ENCODE measurements at regions not wholly inside any gene's neighbourhood (a gene's known extent, or its start where the extent isn't known, plus 50 kb on each side); places are given as distances from the start of the nearest gene placed in this dataset.

- H3K27ac ChIP-seq (ENCODE audit: control insufficient read depth, insufficient read depth, low read length), result no peak overlapping the region
- FAIRE-seq, result no peak
- no peaks in the 10 kb centered on the region for H3K79me2 ChIP-seq (ENCODE audit: control insufficient read depth, insufficient read depth, low read length)
- TF ChIP-seq, protein P1, sequence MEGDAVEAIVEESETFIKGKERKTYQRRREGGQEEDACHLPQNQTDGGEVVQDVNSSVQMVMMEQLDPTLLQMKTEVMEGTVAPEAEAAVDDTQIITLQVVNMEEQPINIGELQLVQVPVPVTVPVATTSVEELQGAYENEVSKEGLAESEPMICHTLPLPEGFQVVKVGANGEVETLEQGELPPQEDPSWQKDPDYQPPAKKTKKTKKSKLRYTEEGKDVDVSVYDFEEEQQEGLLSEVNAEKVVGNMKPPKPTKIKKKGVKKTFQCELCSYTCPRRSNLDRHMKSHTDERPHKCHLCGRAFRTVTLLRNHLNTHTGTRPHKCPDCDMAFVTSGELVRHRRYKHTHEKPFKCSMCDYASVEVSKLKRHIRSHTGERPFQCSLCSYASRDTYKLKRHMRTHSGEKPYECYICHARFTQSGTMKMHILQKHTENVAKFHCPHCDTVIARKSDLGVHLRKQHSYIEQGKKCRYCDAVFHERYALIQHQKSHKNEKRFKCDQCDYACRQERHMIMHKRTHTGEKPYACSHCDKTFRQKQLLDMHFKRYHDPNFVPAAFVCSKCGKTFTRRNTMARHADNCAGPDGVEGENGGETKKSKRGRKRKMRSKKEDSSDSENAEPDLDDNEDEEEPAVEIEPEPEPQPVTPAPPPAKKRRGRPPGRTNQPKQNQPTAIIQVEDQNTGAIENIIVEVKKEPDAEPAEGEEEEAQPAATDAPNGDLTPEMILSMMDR (optimal IDR thresholded peaks at IDR 0.05 in 1 of 3, IDR thresholded peaks at IDR 0.05 in 1 of 3, conservative IDR thresholded peaks at IDR 0.05 in 1 of 3; ENCODE audit: extremely low read depth in 1 of 3, insufficient read depth in 2 of 3, low read length in 3 of 3), result no peak
- TF ChIP-seq EZH2 (IDR thresholded peaks at IDR 0.05; ENCODE audit: low read length), result no peak
- H3K4me1 ChIP-seq (ENCODE audit: control insufficient read depth, extremely low read depth, insufficient read depth, low read length), result no peaks in the 10 kb centered on the region
- no peak overlapping the region for H3K4me2 ChIP-seq (ENCODE audit: control insufficient read depth, extremely low read depth, insufficient read depth, low read depth, low read length)
- H4K20me1 ChIP-seq (ENCODE audit: control insufficient read depth, extremely low read depth, insufficient read depth, low read length), result no peaks in the 10 kb centered on the region
- H3K36me3 ChIP-seq (ENCODE audit: control insufficient read depth in 2 of 2, extremely low read depth in 1 of 2, insufficient read depth in 2 of 2, low read length in 2 of 2), result no peaks in the 10 kb centered on the region
- no peak overlapping the region for H2AFZ ChIP-seq (ENCODE audit: control insufficient read depth, low read length)
- no peaks in the 10 kb centered on the region for H3K9me3 ChIP-seq (ENCODE audit: control insufficient read depth, low read depth, low read length)
- no peaks in the 10 kb centered on the region for H3K27me3 ChIP-seq (ENCODE audit: control insufficient read depth, extremely low read depth, insufficient read depth, low read length)
- no peak for DNase-seq (ENCODE audit: low read depth, low spot score)
- no peak overlapping the region for H3K4me3 ChIP-seq (ENCODE audit: control insufficient read depth in 2 of 3, extremely low read depth in 1 of 3, insufficient read depth in 2 of 3, low read depth in 1 of 3, low read length in 3 of 3)
- dilution Hi-C loops (cut with MboI; ENCODE audit: extremely low pct_ligation_motif_present, low sequenced_read_pairs), result no loop called here
- H3K9ac ChIP-seq (ENCODE audit: control insufficient read depth, extremely low read depth, insufficient read depth, low read length), result no peak overlapping the region
- H3K9me1 ChIP-seq (ENCODE audit: control insufficient read depth, extremely low read depth, insufficient read depth, low read length), result no peaks in the 10 kb centered on the region
These were observed 690.4 kb upstream of the RBFOX1 start for GRCh38 chr16:6642271-6642670.

DNA sequence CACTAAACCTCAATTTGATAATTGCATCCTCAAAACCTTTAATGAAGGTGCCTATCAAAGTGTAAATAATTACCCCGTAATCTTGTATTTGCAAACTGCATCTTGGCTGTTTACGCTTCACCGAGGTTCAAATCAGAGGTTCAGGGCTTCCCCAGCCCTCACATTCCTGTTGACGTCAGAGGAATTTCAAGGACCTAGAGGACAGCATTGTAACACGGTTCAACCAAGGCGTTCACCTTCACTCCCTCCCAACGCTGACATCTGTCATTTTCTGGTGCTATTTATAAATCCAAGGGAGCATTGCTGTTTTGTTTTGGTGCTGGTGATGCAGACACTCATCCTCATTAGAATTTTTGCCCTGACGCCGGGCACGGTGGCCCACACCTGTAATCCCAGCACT lies 691.6 kb upstream of the RBFOX1 start:
- DNase-seq (ENCODE audit: low read depth, low spot score) (no peak), FAIRE-seq (no peak)
- H3K4me3 ChIP-seq (ENCODE audit: control insufficient read depth in 2 of 3, extremely low read depth in 1 of 3, insufficient read depth in 2 of 3, low read depth in 1 of 3, low read length in 3 of 3), result no peak overlapping the region
- dilution Hi-C loops (cut with MboI; ENCODE audit: extremely low pct_ligation_motif_present, low sequenced_read_pairs), result no loop called here
- no peak overlapping the region for H3K9ac ChIP-seq (ENCODE audit: control insufficient read depth, extremely low read depth, insufficient read depth, low read length)
- no peak overlapping the region for H3K27ac ChIP-seq (ENCODE audit: control insufficient read depth, insufficient read depth, low read length)
- no peak overlapping the region for H3K4me2 ChIP-seq (ENCODE audit: control insufficient read depth, extremely low read depth, insufficient read depth, low read depth, low read length)
- H4K20me1 ChIP-seq (ENCODE audit: control insufficient read depth, extremely low read depth, insufficient read depth, low read length), result no peaks in the 10 kb centered on the region
- H3K9me3 ChIP-seq (ENCODE audit: control insufficient read depth, low read depth, low read length), result no peaks in the 10 kb centered on the region
- no peaks in the 10 kb centered on the region for H3K79me2 ChIP-seq (ENCODE audit: control insufficient read depth, insufficient read depth, low read length)
- no peak overlapping the region for H2AFZ ChIP-seq (ENCODE audit: control insufficient read depth, low read length)
- TF ChIP-seq, protein P1 (optimal IDR thresholded peaks at IDR 0.05 in 1 of 3, IDR thresholded peaks at IDR 0.05 in 1 of 3, conservative IDR thresholded peaks at IDR 0.05 in 1 of 3; ENCODE audit: extremely low read depth in 1 of 3, insufficient read depth in 2 of 3, low read length in 3 of 3), result no peak
- no peak for TF ChIP-seq EZH2 (IDR thresholded peaks at IDR 0.05; ENCODE audit: low read length)
- H3K9me1 ChIP-seq (ENCODE audit: control insufficient read depth, extremely low read depth, insufficient read depth, low read length), result no peaks in the 10 kb centered on the region
- H3K27me3 ChIP-seq (ENCODE audit: control insufficient read depth, extremely low read depth, insufficient read depth, low read length), result no peaks in the 10 kb centered on the region
- H3K4me1 ChIP-seq (ENCODE audit: control insufficient read depth, extremely low read depth, insufficient read depth, low read length), result no peaks in the 10 kb centered on the region
- no peaks in the 10 kb centered on the region for H3K36me3 ChIP-seq (ENCODE audit: control insufficient read depth in 2 of 2, extremely low read depth in 1 of 2, insufficient read depth in 2 of 2, low read length in 2 of 2)

Measured in keratinocyte (primary cell).